ENCODE measurements at regions not wholly inside any gene's neighbourhood (a gene's known extent, or its start where the extent isn't known, plus 50 kb on each side); places are given as distances from the start of the nearest gene placed in this dataset.

GRCh38 chr7:79563821-79564522 lies 110.5 kb upstream of the MAGI2 start:
- intact Hi-C loops (cut with DNase I): no loop called here
- H3K4me3 ChIP-seq: no peak overlapping the region
- no peaks in the 10 kb centered on the region for H3K9me3 ChIP-seq
- no peaks in the 10 kb centered on the region for H3K4me1 ChIP-seq
- no peaks in the 10 kb centered on the region for H3K36me3 ChIP-seq
- H3K27ac ChIP-seq: no peak overlapping the region
- TF ChIP-seq, protein P1, sequence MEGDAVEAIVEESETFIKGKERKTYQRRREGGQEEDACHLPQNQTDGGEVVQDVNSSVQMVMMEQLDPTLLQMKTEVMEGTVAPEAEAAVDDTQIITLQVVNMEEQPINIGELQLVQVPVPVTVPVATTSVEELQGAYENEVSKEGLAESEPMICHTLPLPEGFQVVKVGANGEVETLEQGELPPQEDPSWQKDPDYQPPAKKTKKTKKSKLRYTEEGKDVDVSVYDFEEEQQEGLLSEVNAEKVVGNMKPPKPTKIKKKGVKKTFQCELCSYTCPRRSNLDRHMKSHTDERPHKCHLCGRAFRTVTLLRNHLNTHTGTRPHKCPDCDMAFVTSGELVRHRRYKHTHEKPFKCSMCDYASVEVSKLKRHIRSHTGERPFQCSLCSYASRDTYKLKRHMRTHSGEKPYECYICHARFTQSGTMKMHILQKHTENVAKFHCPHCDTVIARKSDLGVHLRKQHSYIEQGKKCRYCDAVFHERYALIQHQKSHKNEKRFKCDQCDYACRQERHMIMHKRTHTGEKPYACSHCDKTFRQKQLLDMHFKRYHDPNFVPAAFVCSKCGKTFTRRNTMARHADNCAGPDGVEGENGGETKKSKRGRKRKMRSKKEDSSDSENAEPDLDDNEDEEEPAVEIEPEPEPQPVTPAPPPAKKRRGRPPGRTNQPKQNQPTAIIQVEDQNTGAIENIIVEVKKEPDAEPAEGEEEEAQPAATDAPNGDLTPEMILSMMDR (IDR thresholded peaks at IDR 0.05): no peak
- no peaks in the 10 kb centered on the region for H3K27me3 ChIP-seq
- DNase-seq (ENCODE audit: low spot score in 2 of 2): no peak

DNA sequence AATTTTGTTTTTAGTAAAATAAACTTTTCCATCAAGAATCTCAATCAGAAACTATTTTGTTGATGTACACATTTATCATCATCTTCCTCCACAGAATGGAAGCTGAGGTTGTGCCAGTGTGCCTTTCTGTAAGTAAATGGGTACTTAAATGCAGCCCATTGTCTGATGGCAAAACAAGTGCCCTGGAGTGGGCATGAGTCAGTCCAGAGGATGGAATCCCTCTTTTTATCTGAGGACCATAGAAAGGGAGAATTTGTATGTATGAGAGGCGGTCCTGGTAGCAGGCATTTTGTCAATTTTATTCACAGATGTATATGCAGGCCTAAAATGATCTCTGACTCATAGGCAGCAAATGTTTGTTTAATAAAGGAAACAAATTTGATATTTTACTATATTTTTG lies 102.1 kb upstream of the MAGI2 start:
- Histone ChIP-seq H3K9me3 (no peaks in the 10 kb centered on the region), H3K27ac (no peak overlapping the region), H3K4me1 (no peaks in the 10 kb centered on the region), H3K4me3 (no peak overlapping the region), H3K36me3 (no peaks in the 10 kb centered on the region), H3K27me3 (no peaks in the 10 kb centered on the region)
- no peak for DNase-seq (ENCODE audit: low spot score in 2 of 2)
- intact Hi-C loops (cut with DNase I): no loop called here
- TF ChIP-seq, protein P1 (IDR thresholded peaks at IDR 0.05): no peak

GRCh38 chr7:79553811-79554555 lies 100.5 kb upstream of the MAGI2 start:
- H3K36me3 ChIP-seq: no peaks in the 10 kb centered on the region
- H3K9me3 ChIP-seq: no peaks in the 10 kb centered on the region
- no peak overlapping the region for H3K27ac ChIP-seq
- intact Hi-C loops (cut with DNase I): no loop called here
- no peak for DNase-seq (ENCODE audit: low spot score in 2 of 2)
- TF ChIP-seq, protein P1 (IDR thresholded peaks at IDR 0.05): no peak
- H3K27me3 ChIP-seq: no peaks in the 10 kb centered on the region
- H3K4me3 ChIP-seq: no peak overlapping the region
- no peaks in the 10 kb centered on the region for H3K4me1 ChIP-seq

DNA sequence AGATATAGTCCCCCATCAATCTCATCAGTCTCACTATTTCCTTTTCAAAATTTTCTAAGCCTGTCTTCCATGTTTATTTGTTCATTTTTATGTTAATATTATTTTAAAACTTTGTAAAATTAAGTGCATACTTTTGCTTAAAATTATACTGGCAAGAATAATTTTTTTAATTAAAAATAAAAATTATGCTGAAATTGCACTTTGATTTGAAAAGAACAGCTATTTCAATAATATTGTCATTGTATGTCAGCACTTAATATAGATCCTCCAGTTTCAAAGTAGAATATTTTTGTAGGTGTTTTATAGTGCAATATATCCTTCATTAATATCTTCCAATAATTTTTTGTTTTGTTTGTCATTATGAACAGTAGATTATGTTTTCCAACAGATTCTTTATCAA lies 99.0 kb upstream of the MAGI2 start:
- Histone ChIP-seq H3K27ac (no peak overlapping the region), H3K36me3 (no peaks in the 10 kb centered on the region), H3K4me3 (no peak overlapping the region), H3K4me1 (no peaks in the 10 kb centered on the region), H3K27me3 (no peaks in the 10 kb centered on the region), H3K9me3 (no peaks in the 10 kb centered on the region)
- intact Hi-C loops (cut with DNase I): no loop called here
- no peak for DNase-seq (ENCODE audit: low spot score in 2 of 2)
- TF ChIP-seq, protein P1 (IDR thresholded peaks at IDR 0.05): no peak

- Histone ChIP-seq H3K36me3 (no peaks in the 10 kb centered on the region), H3K9me3 (no peaks in the 10 kb centered on the region), H3K4me3 (no peak overlapping the region), H3K4me1 (no peaks in the 10 kb centered on the region), H3K27me3 (no peaks in the 10 kb centered on the region), H3K27ac (no peak overlapping the region)
- intact Hi-C loops (cut with DNase I): loop anchor here (5.0 kb wide), 1 partner anchor 251 kb away; no protein-coding TSS in a partner anchor
- TF ChIP-seq, protein P1 (IDR thresholded peaks at IDR 0.05): no peak
- DNase-seq (ENCODE audit: low spot score in 2 of 2): no peak
Observed at GRCh38 chr7:79548727-79549126, 95.3 kb upstream of the MAGI2 start.

All from ascending aorta (tissue), 2 donors.